OCI-LY3 (cell line): ENCODE measurements at regions not wholly inside any gene's neighbourhood (a gene's known extent, or its start where the extent isn't known, plus 50 kb on each side); places are given as distances from the start of the nearest gene placed in this dataset.

ENCODE experiments used
- CTCF ChIP-seq: fragments of 200-600, 300-600 bp; sonication (generic); IDR thresholded peaks from 2 replicates; pipeline ENCODE4 v1.5.1; 2014; ENCODE audit warnings: antibody characterized with exemption, low read length, low read depth
- EZH2phosphoT487 ChIP-seq: fragments of 200-600 bp; shearing (Covaris generic); IDR thresholded peaks from 2 replicates; pipeline ENCODE4 v1.6.1; 2018; ENCODE audit warnings: antibody characterized with exemption, mixed run types, low read depth

DNA sequence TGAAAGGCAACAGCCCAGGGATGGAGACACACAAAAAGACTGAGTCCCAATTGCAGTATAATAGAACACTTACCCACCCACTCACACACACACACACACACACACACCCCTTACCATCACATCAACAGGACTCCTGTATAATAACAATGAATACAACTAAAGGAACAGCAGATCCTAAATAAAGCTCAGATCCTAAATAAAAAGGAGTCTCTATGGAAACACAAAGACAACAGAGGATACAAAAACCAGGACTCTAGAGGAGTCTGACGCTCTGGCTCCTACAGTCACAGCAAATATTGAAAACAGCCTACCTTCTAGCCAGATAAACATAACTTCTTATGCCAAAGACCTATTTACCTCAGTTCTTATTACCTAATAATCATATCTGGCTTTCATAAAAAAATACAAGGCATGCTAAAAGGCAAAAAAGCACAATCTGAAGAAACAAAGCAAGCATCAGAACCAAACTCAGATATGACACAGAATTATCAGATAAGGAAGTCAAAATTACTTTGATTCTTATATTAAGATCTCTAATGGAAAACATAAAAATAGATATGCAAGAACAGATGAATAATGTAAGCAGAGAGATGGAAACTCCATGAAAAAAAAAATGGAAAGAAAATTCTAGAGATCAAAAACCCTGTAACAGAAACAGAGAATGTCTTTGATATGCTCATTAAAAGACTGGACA lies 134.9 kb downstream of the MMUT start:
- TF ChIP-seq CTCF = no peak
- no peak for TF ChIP-seq EZH2phosphoT487
